GM12875 (cell line): ENCODE measurements at regions not wholly inside any gene's neighbourhood (a gene's known extent, or its start where the extent isn't known, plus 50 kb on each side); places are given as distances from the start of the nearest gene placed in this dataset.

Source experiments
- H3K4me3 ChIP-seq: one replicate; pipeline ENCODE4 v1.5.1; 2011; ENCODE audit warnings: low read depth, low read length, control low read depth
- TF ChIP-seq, protein P1 (sequence below): IDR thresholded peaks from 2 replicates; pipeline ENCODE4 v1.5.1; 2011; ENCODE audit warnings: low read depth, mild to moderate bottlenecking, control low read depth, inconsistent platforms, low read length, moderate library complexity, borderline replicate concordance; ENCODE audit not compliant: insufficient read depth

DNA sequence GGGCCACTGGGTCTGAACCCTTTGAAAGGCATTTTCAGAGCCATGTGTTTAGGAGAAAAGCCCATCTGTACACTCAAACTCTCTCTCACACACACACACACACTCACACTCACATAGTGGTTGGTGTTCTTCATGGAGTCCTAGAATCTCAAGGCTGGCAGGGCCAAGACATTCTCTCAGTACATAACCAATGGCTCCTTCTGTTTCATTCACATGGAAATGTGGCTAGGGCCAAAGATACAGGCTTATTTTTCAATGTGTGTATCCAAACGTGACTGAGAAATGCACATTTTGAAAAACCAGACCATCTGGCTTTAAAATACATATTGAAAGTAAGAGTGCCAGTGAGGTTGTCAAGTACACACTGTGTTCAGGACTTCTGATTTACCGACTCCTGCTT is 59.0 kb upstream of the SALL1 start:
- TF ChIP-seq, protein P1, sequence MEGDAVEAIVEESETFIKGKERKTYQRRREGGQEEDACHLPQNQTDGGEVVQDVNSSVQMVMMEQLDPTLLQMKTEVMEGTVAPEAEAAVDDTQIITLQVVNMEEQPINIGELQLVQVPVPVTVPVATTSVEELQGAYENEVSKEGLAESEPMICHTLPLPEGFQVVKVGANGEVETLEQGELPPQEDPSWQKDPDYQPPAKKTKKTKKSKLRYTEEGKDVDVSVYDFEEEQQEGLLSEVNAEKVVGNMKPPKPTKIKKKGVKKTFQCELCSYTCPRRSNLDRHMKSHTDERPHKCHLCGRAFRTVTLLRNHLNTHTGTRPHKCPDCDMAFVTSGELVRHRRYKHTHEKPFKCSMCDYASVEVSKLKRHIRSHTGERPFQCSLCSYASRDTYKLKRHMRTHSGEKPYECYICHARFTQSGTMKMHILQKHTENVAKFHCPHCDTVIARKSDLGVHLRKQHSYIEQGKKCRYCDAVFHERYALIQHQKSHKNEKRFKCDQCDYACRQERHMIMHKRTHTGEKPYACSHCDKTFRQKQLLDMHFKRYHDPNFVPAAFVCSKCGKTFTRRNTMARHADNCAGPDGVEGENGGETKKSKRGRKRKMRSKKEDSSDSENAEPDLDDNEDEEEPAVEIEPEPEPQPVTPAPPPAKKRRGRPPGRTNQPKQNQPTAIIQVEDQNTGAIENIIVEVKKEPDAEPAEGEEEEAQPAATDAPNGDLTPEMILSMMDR = no peak
- no peak overlapping the region for H3K4me3 ChIP-seq

DNA sequence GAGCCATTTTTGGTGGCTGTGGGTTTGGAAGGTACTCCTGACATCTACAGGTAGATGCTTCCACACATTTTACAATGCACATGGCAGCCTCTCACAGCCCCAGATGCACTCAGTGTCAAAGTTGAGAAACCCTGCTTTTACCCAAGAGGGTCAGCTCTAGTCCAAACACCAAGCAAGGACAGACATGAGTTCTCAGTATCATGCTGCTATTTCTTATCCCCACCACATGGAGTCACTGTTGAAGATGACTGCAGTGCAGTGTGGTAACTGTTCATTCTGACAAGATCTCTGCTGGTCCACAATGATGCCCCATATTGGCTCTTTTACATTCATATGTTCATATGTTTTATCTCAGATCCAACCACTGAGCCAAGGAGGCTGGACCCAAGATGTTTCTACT is 50.5 kb upstream of the SALL1 start:
- H3K4me3 ChIP-seq = no peak overlapping the region
- TF ChIP-seq, protein P1 = 0 out of 2 replicates have a peak, but pooled peaks have one; percentile 0
